DOHH2 (cell line): ENCODE measurements at regions not wholly inside any gene's neighbourhood (a gene's known extent, or its start where the extent isn't known, plus 50 kb on each side); places are given as distances from the start of the nearest gene placed in this dataset.

Experiments used
- H3F3A ChIP-seq: fragments of 200-600 bp; sonication (generic), shearing (Covaris generic); 2 replicates; pipeline ENCODE4 v1.6.0; 2016; ENCODE audit warnings: antibody characterized with exemption, mild to moderate bottlenecking; ENCODE audit not compliant: control insufficient read depth, insufficient read depth
- H3K27ac ChIP-seq: fragments of 200-600 bp; sonication (generic); 2 replicates; pipeline ENCODE4 v1.5.1; 2014; ENCODE audit warnings: low read depth, mild to moderate bottlenecking, low read length, moderate library complexity
- H3K27me3 ChIP-seq: fragments of 200-600 bp; sonication (generic); 2 replicates; pipeline ENCODE4 v1.6.1; 2014; ENCODE audit warnings: mild to moderate bottlenecking, low read length, mixed read lengths; ENCODE audit not compliant: control insufficient read depth
- H3K36me3 ChIP-seq: fragments of 200-600 bp; sonication (generic); 2 replicates; pipeline ENCODE4 v1.6.1; 2014; ENCODE audit warnings: mild to moderate bottlenecking, low read length, moderate library complexity, mixed read lengths; ENCODE audit not compliant: control insufficient read depth
- H3K4me1 ChIP-seq: fragments of 200-600 bp; sonication (generic); 2 replicates; pipeline ENCODE4 v1.6.1; 2014; ENCODE audit warnings: mild to moderate bottlenecking, low read length, mixed read lengths; ENCODE audit not compliant: control insufficient read depth
- H3K4me2 ChIP-seq: fragments of 200-600 bp; sonication (generic); 2 replicates; pipeline ENCODE4 v1.6.0; 2014; ENCODE audit warnings: mild to moderate bottlenecking, low read length, moderate library complexity
- H3K4me3 ChIP-seq: fragments of 200-600 bp; sonication (generic); 2 replicates; pipeline ENCODE4 v1.5.1; 2014; ENCODE audit warnings: mild to moderate bottlenecking, low read length, mixed read lengths
- H3K79me2 ChIP-seq: fragments of 200-600 bp; sonication (generic); 2 replicates; pipeline ENCODE4 v1.6.1; 2014; ENCODE audit warnings: mild to moderate bottlenecking, low read length, mixed read lengths; ENCODE audit not compliant: control insufficient read depth
- H3K9me2 ChIP-seq: fragments of 200-600 bp; sonication (generic); replicated peaks from 2 replicates; pipeline ENCODE4 v1.6.1; 2014; ENCODE audit warnings: mild to moderate bottlenecking, low read length, mixed read lengths; ENCODE audit not compliant: control insufficient read depth
- H3K9me3 ChIP-seq: fragments of 200-600 bp; sonication (generic); 2 replicates; pipeline ENCODE4 v1.6.1; 2014; ENCODE audit warnings: antibody characterized with exemption, low read length, mixed read lengths; ENCODE audit not compliant: control insufficient read depth, insufficient read depth
- H4K20me1 ChIP-seq: fragments of 200-600 bp; sonication (generic); 2 replicates; pipeline ENCODE4 v1.6.0; 2014; ENCODE audit warnings: low read depth, mild to moderate bottlenecking, antibody characterized with exemption, low read length, moderate library complexity; ENCODE audit not compliant: control insufficient read depth, insufficient read depth
- CTCF ChIP-seq: fragments of 200-600 bp; sonication (generic); IDR thresholded peaks from one replicate; pipeline ENCODE4 v1.5.1; 2014; ENCODE audit warnings: antibody characterized with exemption, mild to moderate bottlenecking, low read depth, low read length; ENCODE audit not compliant: poor library complexity, severe bottlenecking
- EZH2phosphoT487 ChIP-seq: fragments of 200-600 bp; sonication (generic); IDR thresholded peaks from 2 replicates; pipeline ENCODE4 v1.6.1; 2017; ENCODE audit warnings: borderline replicate concordance, mild to moderate bottlenecking, antibody characterized with exemption, low read length, moderate library complexity, mixed read lengths

GRCh38 chr1:72759486-72759885 lies 477.1 kb upstream of the NEGR1 start:
- H4K20me1 ChIP-seq: no peaks in the 10 kb centered on the region
- no peaks in the 10 kb centered on the region for H3K4me1 ChIP-seq
- no peaks in the 10 kb centered on the region for H3K9me3 ChIP-seq
- H3K27me3 ChIP-seq: no peaks in the 10 kb centered on the region
- TF ChIP-seq EZH2phosphoT487: no peak
- TF ChIP-seq CTCF: no peak
- no peak overlapping the region for H3K4me2 ChIP-seq
- H3K4me3 ChIP-seq: no peak overlapping the region
- no peaks in the 10 kb centered on the region for H3K9me2 ChIP-seq
- H3K36me3 ChIP-seq: no peaks in the 10 kb centered on the region
- H3F3A ChIP-seq: no peaks in the 10 kb centered on the region
- no peaks in the 10 kb centered on the region for H3K79me2 ChIP-seq
- H3K27ac ChIP-seq: no peak overlapping the region

- no peaks in the 10 kb centered on the region for H3K27me3 ChIP-seq
- H3K9me2 ChIP-seq: no peaks in the 10 kb centered on the region
- TF ChIP-seq EZH2phosphoT487 (no peak), CTCF (no peak)
- H3K4me3 ChIP-seq: no peak overlapping the region
- H3K4me1 ChIP-seq: no peaks in the 10 kb centered on the region
- H3K4me2 ChIP-seq: no peak overlapping the region
- no peaks in the 10 kb centered on the region for H4K20me1 ChIP-seq
- no peaks in the 10 kb centered on the region for H3F3A ChIP-seq
- no peaks in the 10 kb centered on the region for H3K36me3 ChIP-seq
- no peak overlapping the region for H3K27ac ChIP-seq
- no peaks in the 10 kb centered on the region for H3K79me2 ChIP-seq
- H3K9me3 ChIP-seq: no peaks in the 10 kb centered on the region
These were observed 475.5 kb upstream of the NEGR1 start for GRCh38 chr1:72757843-72758242.

- no peaks in the 10 kb centered on the region for H3K4me1 ChIP-seq
- TF ChIP-seq CTCF (no peak), EZH2phosphoT487 (no peak)
- no peaks in the 10 kb centered on the region for H3K27me3 ChIP-seq
- H3K79me2 ChIP-seq: no peaks in the 10 kb centered on the region
- H3F3A ChIP-seq: no peaks in the 10 kb centered on the region
- no peak overlapping the region for H3K27ac ChIP-seq
- H3K9me3 ChIP-seq: no peaks in the 10 kb centered on the region
- H4K20me1 ChIP-seq: no peaks in the 10 kb centered on the region
- no peak overlapping the region for H3K4me2 ChIP-seq
- no peaks in the 10 kb centered on the region for H3K36me3 ChIP-seq
- no peaks in the 10 kb centered on the region for H3K9me2 ChIP-seq
- no peak overlapping the region for H3K4me3 ChIP-seq
These were observed 463.1 kb upstream of the NEGR1 start for GRCh38 chr1:72745413-72745812.

- Histone ChIP-seq H3K79me2 (no peaks in the 10 kb centered on the region), H4K20me1 (no peaks in the 10 kb centered on the region), H3K27me3 (no peaks in the 10 kb centered on the region), H3K27ac (no peak overlapping the region), H3K4me1 (no peaks in the 10 kb centered on the region), H3K9me2 (no peaks in the 10 kb centered on the region), H3K4me3 (no peak overlapping the region), H3F3A (no peaks in the 10 kb centered on the region), H3K36me3 (no peaks in the 10 kb centered on the region), H3K4me2 (no peak overlapping the region), H3K9me3 (no peaks in the 10 kb centered on the region)
- no peak for TF ChIP-seq EZH2phosphoT487
- no peak for TF ChIP-seq CTCF
These were observed 452.1 kb upstream of the NEGR1 start for GRCh38 chr1:72734415-72734814.
